ENCODE measurements at regions not wholly inside any gene's neighbourhood (a gene's known extent, or its start where the extent isn't known, plus 50 kb on each side); places are given as distances from the start of the nearest gene placed in this dataset.

DNA sequence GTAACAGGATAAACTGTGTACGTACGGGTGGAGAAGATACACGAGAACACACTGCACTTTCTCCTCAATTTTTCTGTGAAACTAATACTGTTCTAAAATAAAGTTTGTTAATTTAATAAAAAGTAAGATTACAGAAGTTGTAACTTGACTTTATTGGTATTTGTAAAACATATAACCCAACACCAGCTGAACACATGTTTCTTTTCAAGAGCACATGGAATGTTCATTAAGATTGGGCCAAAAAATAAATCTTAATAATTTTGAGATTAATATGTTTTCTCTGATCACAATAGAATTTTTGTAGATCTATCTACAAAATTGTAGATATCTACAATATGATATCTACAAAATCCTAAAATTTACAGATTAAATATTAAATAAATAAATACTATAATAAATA, 55.1 kb upstream of the ZNF599 start:
- TF ChIP-seq, protein P1, sequence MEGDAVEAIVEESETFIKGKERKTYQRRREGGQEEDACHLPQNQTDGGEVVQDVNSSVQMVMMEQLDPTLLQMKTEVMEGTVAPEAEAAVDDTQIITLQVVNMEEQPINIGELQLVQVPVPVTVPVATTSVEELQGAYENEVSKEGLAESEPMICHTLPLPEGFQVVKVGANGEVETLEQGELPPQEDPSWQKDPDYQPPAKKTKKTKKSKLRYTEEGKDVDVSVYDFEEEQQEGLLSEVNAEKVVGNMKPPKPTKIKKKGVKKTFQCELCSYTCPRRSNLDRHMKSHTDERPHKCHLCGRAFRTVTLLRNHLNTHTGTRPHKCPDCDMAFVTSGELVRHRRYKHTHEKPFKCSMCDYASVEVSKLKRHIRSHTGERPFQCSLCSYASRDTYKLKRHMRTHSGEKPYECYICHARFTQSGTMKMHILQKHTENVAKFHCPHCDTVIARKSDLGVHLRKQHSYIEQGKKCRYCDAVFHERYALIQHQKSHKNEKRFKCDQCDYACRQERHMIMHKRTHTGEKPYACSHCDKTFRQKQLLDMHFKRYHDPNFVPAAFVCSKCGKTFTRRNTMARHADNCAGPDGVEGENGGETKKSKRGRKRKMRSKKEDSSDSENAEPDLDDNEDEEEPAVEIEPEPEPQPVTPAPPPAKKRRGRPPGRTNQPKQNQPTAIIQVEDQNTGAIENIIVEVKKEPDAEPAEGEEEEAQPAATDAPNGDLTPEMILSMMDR (IDR thresholded peaks at IDR 0.05): no peak
- no peak for TF ChIP-seq POLR2A (IDR thresholded peaks at IDR 0.05)

Measured in testis (tissue), 2 donors.